DND-41 (cell line): ENCODE measurements at regions not wholly inside any gene's neighbourhood (a gene's known extent, or its start where the extent isn't known, plus 50 kb on each side); places are given as distances from the start of the nearest gene placed in this dataset.

ENCODE experiments used
- ATAC-seq: fragments of 200-7000 bp; cut with Tn5 transposase; 3 replicates; pipeline ENCODE4 v1.9.1; 2021; ENCODE audit warnings: low read depth; ENCODE audit not compliant: insufficient read depth
- DNase-seq: peaks from one replicate; pipeline ENCODE4 v3.0.0-alpha.2; 2020
- H2AFZ ChIP-seq: 2 replicates; pipeline ENCODE4 v1.6.0; 2012; ENCODE audit warnings: low read depth, low read length
- H3K27ac ChIP-seq: 2 replicates; pipeline ENCODE4 v1.5.1; 2012; ENCODE audit warnings: low read length, inconsistent platforms
- H3K27me3 ChIP-seq: fragments of 200-600 bp; sonication (generic); 2 replicates; pipeline ENCODE4 v1.6.0; 2012; ENCODE audit warnings: low read length, mild to moderate bottlenecking, inconsistent platforms; ENCODE audit not compliant: insufficient read depth, poor library complexity
- H3K36me3 ChIP-seq: 2 replicates; pipeline ENCODE4 v1.5.1; 2012; ENCODE audit warnings: low read length, inconsistent platforms; ENCODE audit not compliant: insufficient read depth
- H3K4me1 ChIP-seq: 2 replicates; pipeline ENCODE4 v1.5.1; 2012; ENCODE audit warnings: mild to moderate bottlenecking, low read length; ENCODE audit not compliant: insufficient read depth
- H3K4me2 ChIP-seq: 2 replicates; pipeline ENCODE4 v1.6.0; 2012; ENCODE audit warnings: mild to moderate bottlenecking, moderate library complexity, low read length, inconsistent platforms; ENCODE audit not compliant: insufficient read depth
- H3K4me3 ChIP-seq, 2 experiments: fragments of 200-600 bp in 1 of 2; shearing (Covaris generic) in 1 of 2; 2 replicates each; pipeline ENCODE4 v1.5.1; 2012 to 2016; ENCODE audit warnings: inconsistent platforms in 2 of 2, low read length in 2 of 2, mild to moderate bottlenecking in 2 of 2, low read depth in 1 of 2, moderate library complexity in 1 of 2
- H3K79me2 ChIP-seq: 2 replicates; pipeline ENCODE4 v1.6.0; 2012; ENCODE audit warnings: low read length, inconsistent platforms; ENCODE audit not compliant: insufficient read depth
- H3K9ac ChIP-seq: 2 replicates; pipeline ENCODE4 v1.6.0; 2012; ENCODE audit warnings: low read depth, mild to moderate bottlenecking, inconsistent platforms, low read length, moderate library complexity
- H3K9me3 ChIP-seq: 2 replicates; pipeline ENCODE4 v1.5.1; 2012; ENCODE audit warnings: low read length, moderate library complexity, mild to moderate bottlenecking, inconsistent platforms; ENCODE audit not compliant: insufficient read depth, severe bottlenecking
- H4K20me1 ChIP-seq: 2 replicates; pipeline ENCODE4 v1.6.0; 2012; ENCODE audit warnings: low read length; ENCODE audit not compliant: insufficient read depth
- CTCF ChIP-seq: IDR thresholded peaks from 2 replicates; pipeline ENCODE4 v1.5.1; 2012; ENCODE audit warnings: borderline replicate concordance, low read length, moderate library complexity, mild to moderate bottlenecking; ENCODE audit not compliant: poor library complexity, severe bottlenecking; ENCODE audit errors: extremely low read depth
- EZH2 ChIP-seq: IDR thresholded peaks from 3 replicates; pipeline ENCODE4 v1.6.1; 2012; ENCODE audit warnings: borderline replicate concordance, low read depth, mild to moderate bottlenecking, moderate library complexity, low read length, inconsistent platforms; ENCODE audit not compliant: severe bottlenecking

- H3K4me2 ChIP-seq, result no peak overlapping the region
- H3K4me1 ChIP-seq, result no peaks in the 10 kb centered on the region
- no peaks in the 10 kb centered on the region for H3K36me3 ChIP-seq
- H3K9me3 ChIP-seq, result no peaks in the 10 kb centered on the region
- DNase-seq, result no peak
- no peak overlapping the region for H3K9ac ChIP-seq
- H3K79me2 ChIP-seq, result no peaks in the 10 kb centered on the region
- H2AFZ ChIP-seq, result no peak overlapping the region
- no peak overlapping the region for H3K4me3 ChIP-seq
- H4K20me1 ChIP-seq, result no peaks in the 10 kb centered on the region
- no peak for TF ChIP-seq CTCF
- no peak for TF ChIP-seq EZH2
- H3K27me3 ChIP-seq, result no peaks in the 10 kb centered on the region
- ATAC-seq, result no peak
- H3K27ac ChIP-seq, result no peak overlapping the region
Measured at GRCh38 chr2:180707175-180707883, 273.1 kb upstream of the UBE2E3 start.

- H3K4me2 ChIP-seq, result no peak overlapping the region
- no peak overlapping the region for H3K27ac ChIP-seq
- TF ChIP-seq EZH2 (no peak), CTCF (no peak)
- ATAC-seq (no peak), DNase-seq (no peak)
- no peaks in the 10 kb centered on the region for H3K79me2 ChIP-seq
- H3K4me3 ChIP-seq, result no peak overlapping the region
- H3K27me3 ChIP-seq, result no peaks in the 10 kb centered on the region
- H2AFZ ChIP-seq, result no peak overlapping the region
- no peaks in the 10 kb centered on the region for H3K36me3 ChIP-seq
- no peaks in the 10 kb centered on the region for H4K20me1 ChIP-seq
- H3K9ac ChIP-seq, result no peak overlapping the region
- H3K4me1 ChIP-seq, result no peaks in the 10 kb centered on the region
- no peaks in the 10 kb centered on the region for H3K9me3 ChIP-seq
Measured at GRCh38 chr2:180706694-180707093, 273.7 kb upstream of the UBE2E3 start.

- TF ChIP-seq CTCF, result no peak
- no peak for TF ChIP-seq EZH2
- no peaks in the 10 kb centered on the region for H3K79me2 ChIP-seq
- no peaks in the 10 kb centered on the region for H3K27me3 ChIP-seq
- no peak overlapping the region for H3K4me2 ChIP-seq
- no peak overlapping the region for H3K9ac ChIP-seq
- H3K36me3 ChIP-seq, result no peaks in the 10 kb centered on the region
- H3K27ac ChIP-seq, result no peak overlapping the region
- H3K4me1 ChIP-seq, result no peaks in the 10 kb centered on the region
- no peak overlapping the region for H2AFZ ChIP-seq
- no peak for ATAC-seq
- H3K9me3 ChIP-seq, result no peaks in the 10 kb centered on the region
- DNase-seq, result no peak
- no peaks in the 10 kb centered on the region for H4K20me1 ChIP-seq
- no peak overlapping the region for H3K4me3 ChIP-seq
Measured at GRCh38 chr2:180705551-180705950, 274.9 kb upstream of the UBE2E3 start.

GRCh38 chr2:180705122-180705521 is 275.3 kb upstream of the UBE2E3 start:
- H3K27me3 ChIP-seq, result no peaks in the 10 kb centered on the region
- H3K9me3 ChIP-seq, result no peaks in the 10 kb centered on the region
- no peak overlapping the region for H3K4me2 ChIP-seq
- H2AFZ ChIP-seq, result no peak overlapping the region
- H3K4me1 ChIP-seq, result no peaks in the 10 kb centered on the region
- H3K36me3 ChIP-seq, result no peaks in the 10 kb centered on the region
- no peak overlapping the region for H3K27ac ChIP-seq
- DNase-seq (no peak), ATAC-seq (no peak)
- H3K79me2 ChIP-seq, result no peaks in the 10 kb centered on the region
- no peak overlapping the region for H3K9ac ChIP-seq
- TF ChIP-seq EZH2 (no peak), CTCF (no peak)
- H3K4me3 ChIP-seq, result no peak overlapping the region
- no peaks in the 10 kb centered on the region for H4K20me1 ChIP-seq
